Nephron (organoid): ENCODE measurements at regions not wholly inside any gene's neighbourhood (a gene's known extent, or its start where the extent isn't known, plus 50 kb on each side); places are given as distances from the start of the nearest gene placed in this dataset.
A peak's percentile ranks its signal among the peaks of the same experiment; 100 is the strongest.

Source experiments
- H3K27ac Mint-ChIP-seq, 3 experiments: 2 replicates each; pipeline ENCODE4 v1.8.0; 2020; ENCODE audit warnings: mixed read lengths in 3 of 3, mild to moderate bottlenecking in 2 of 3, moderate library complexity in 1 of 3
- H3K27me3 Mint-ChIP-seq: 2 replicates; pipeline ENCODE4 v1.8.0; 2021; ENCODE audit warnings: low read depth, mild to moderate bottlenecking, moderate library complexity, mixed read lengths
- H3K36me3 Mint-ChIP-seq: 2 replicates; pipeline ENCODE4 v1.8.0; 2020; ENCODE audit warnings: low read depth, mixed read lengths
- H3K4me1 Mint-ChIP-seq: 2 replicates; pipeline ENCODE4 v1.8.0; 2020; ENCODE audit warnings: mixed read lengths
- H3K4me3 Mint-ChIP-seq, 3 experiments: 2 replicates each; pipeline ENCODE4 v1.8.0; 2020; ENCODE audit warnings: mild to moderate bottlenecking in 3 of 3, mixed read lengths in 3 of 3, moderate library complexity in 2 of 3
- H3K9me3 Mint-ChIP-seq: 2 replicates; pipeline ENCODE4 v1.8.0; 2020; ENCODE audit warnings: mixed read lengths
- CTCF ChIP-seq, 3 experiments: fragments of 200-600 bp; sonication (generic); IDR thresholded peaks; one replicate each; pipeline ENCODE4 v1.5.0; 2021; ENCODE audit warnings: antibody characterized with exemption in 3 of 3; ENCODE audit not compliant: unreplicated experiment in 3 of 3

- Mint-ChIP-seq H3K9me3 (peaks cover 19% of the 10 kb centered on the region), H3K36me3 (no peaks in the 10 kb centered on the region), H3K4me1 (peaks cover 26% of the 10 kb centered on the region), H3K4me3 (peak overlapping the region in 1 of 3 experiments; percentile 61), H3K27ac (peak overlapping the region in 2 of 3 experiments; percentile 66 to 77), H3K27me3 (peaks cover 3% of the 10 kb centered on the region)
- no peak for TF ChIP-seq CTCF (IDR thresholded peaks at IDR 0.05; ENCODE audit: unreplicated experiment in 3 of 3)
Measured at GRCh38 chr5:107778647-107779046, 107.9 kb upstream of the EFNA5 start.

GRCh38 chr5:107776922-107777740, 106.4 kb upstream of the EFNA5 start:
- Mint-ChIP-seq H3K4me3 (no peak overlapping the region), H3K36me3 (no peaks in the 10 kb centered on the region), H3K27me3 (peaks cover 3% of the 10 kb centered on the region), H3K27ac (peak overlapping the region in 1 of 3 experiments; percentile 14), H3K4me1 (peaks cover 26% of the 10 kb centered on the region), H3K9me3 (peaks cover 13% of the 10 kb centered on the region)
- TF ChIP-seq CTCF (IDR thresholded peaks at IDR 0.05; ENCODE audit: unreplicated experiment in 3 of 3): no peak

GRCh38 chr5:107776506-107776905, 105.8 kb upstream of the EFNA5 start:
- no peaks in the 10 kb centered on the region for H3K36me3 Mint-ChIP-seq
- H3K4me3 Mint-ChIP-seq: no peak overlapping the region
- no peak for TF ChIP-seq CTCF (IDR thresholded peaks at IDR 0.05; ENCODE audit: unreplicated experiment in 3 of 3)
- H3K4me1 Mint-ChIP-seq: peaks cover 26% of the 10 kb centered on the region
- peaks cover 3% of the 10 kb centered on the region for H3K27me3 Mint-ChIP-seq
- H3K9me3 Mint-ChIP-seq: peaks cover 10% of the 10 kb centered on the region
- no peak overlapping the region for H3K27ac Mint-ChIP-seq

GRCh38 chr5:107774316-107774715, 103.6 kb upstream of the EFNA5 start:
- peaks cover 6% of the 10 kb centered on the region for H3K27me3 Mint-ChIP-seq
- no peaks in the 10 kb centered on the region for H3K9me3 Mint-ChIP-seq
- peaks cover 26% of the 10 kb centered on the region for H3K4me1 Mint-ChIP-seq
- H3K27ac Mint-ChIP-seq: no peak overlapping the region
- no peak overlapping the region for H3K4me3 Mint-ChIP-seq
- no peak for TF ChIP-seq CTCF (IDR thresholded peaks at IDR 0.05; ENCODE audit: unreplicated experiment in 3 of 3)
- H3K36me3 Mint-ChIP-seq: no peaks in the 10 kb centered on the region

GRCh38 chr5:107773479-107773878, 102.7 kb upstream of the EFNA5 start:
- TF ChIP-seq CTCF (IDR thresholded peaks at IDR 0.05; ENCODE audit: unreplicated experiment in 3 of 3): no peak
- Mint-ChIP-seq H3K27me3 (peaks cover 6% of the 10 kb centered on the region), H3K9me3 (no peaks in the 10 kb centered on the region), H3K36me3 (no peaks in the 10 kb centered on the region), H3K4me3 (no peak overlapping the region), H3K4me1 (peaks cover 21% of the 10 kb centered on the region), H3K27ac (no peak overlapping the region)
